ENCODE measurements at regions not wholly inside any gene's neighbourhood (a gene's known extent, or its start where the extent isn't known, plus 50 kb on each side); places are given as distances from the start of the nearest gene placed in this dataset.

DNA sequence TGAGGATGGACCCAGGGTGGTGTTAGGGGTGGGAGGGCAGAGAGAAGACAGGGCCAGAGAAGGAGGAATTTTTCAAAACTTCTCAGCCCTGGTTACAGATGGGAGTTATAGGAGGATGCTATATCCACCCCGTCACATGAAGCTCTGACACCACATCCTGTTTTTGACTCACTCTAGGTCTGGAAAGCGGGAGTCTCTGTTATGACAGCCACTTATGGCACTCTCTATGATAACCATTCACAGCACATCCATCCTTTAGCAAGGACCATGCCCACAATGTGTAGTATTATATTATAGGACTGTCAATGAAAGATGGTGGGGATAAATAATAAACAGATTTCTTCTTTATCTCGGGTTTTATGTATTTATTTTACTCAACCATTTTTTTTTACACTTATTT is 461.2 kb downstream of the CDH2 start (continued):
- TF ChIP-seq, protein P1, sequence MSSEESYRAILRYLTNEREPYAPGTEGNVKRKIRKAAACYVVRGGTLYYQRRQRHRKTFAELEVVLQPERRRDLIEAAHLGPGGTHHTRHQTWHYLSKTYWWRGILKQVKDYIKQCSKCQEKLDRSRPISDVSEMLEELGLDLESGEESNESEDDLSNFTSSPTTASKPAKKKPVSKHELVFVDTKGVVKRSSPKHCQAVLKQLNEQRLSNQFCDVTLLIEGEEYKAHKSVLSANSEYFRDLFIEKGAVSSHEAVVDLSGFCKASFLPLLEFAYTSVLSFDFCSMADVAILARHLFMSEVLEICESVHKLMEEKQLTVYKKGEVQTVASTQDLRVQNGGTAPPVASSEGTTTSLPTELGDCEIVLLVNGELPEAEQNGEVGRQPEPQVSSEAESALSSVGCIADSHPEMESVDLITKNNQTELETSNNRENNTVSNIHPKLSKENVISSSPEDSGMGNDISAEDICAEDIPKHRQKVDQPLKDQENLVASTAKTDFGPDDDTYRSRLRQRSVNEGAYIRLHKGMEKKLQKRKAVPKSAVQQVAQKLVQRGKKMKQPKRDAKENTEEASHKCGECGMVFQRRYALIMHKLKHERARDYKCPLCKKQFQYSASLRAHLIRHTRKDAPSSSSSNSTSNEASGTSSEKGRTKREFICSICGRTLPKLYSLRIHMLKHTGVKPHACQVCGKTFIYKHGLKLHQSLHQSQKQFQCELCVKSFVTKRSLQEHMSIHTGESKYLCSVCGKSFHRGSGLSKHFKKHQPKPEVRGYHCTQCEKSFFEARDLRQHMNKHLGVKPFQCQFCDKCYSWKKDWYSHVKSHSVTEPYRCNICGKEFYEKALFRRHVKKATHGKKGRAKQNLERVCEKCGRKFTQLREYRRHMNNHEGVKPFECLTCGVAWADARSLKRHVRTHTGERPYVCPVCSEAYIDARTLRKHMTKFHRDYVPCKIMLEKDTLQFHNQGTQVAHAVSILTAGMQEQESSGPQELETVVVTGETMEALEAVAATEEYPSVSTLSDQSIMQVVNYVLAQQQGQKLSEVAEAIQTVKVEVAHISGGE (CRISPR knock-in tag; IDR thresholded peaks at IDR 0.05): no peak
- TF ChIP-seq ZBED1 (IDR thresholded peaks at IDR 0.05; ENCODE audit: borderline replicate concordance): no peak

DNA sequence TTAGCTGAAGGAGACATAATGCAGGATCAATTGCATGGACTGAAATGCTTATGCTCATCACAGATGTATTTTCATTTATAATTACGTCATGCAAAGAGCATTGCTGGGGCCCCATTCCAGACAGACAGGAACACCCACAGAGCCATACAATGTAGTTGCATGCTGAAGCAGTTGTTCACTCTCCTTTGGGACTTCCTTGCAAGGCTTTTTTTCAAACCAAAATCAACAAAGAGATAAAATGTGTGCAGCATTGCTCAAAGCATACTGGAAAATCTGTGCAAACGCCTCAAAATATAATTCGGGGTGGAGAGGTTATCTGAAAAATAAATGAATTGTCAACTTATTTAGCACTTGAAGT is 463.2 kb downstream of the CDH2 start:
- no peak overlapping the region for H3K4me2 ChIP-seq (ENCODE audit: control insufficient read depth, insufficient read depth)
- no peaks in the 10 kb centered on the region for H3K4me1 ChIP-seq (ENCODE audit: control insufficient read depth, insufficient read depth, low read length)
- 39% methylated on average over 3 of the region's 3 CpGs for whole genome bisulfite sequencing (ENCODE audit: insufficient coverage, insufficient replicate concordance, low lambda C conversion rate, missing lambda C conversion rate)
- H3K9me3 ChIP-seq (replicated peaks; ENCODE audit: control insufficient read depth, insufficient read depth, low read length): no peaks in the 10 kb centered on the region
- no peaks in the 10 kb centered on the region for H3K27me3 ChIP-seq (replicated peaks in 1 of 2; ENCODE audit: control insufficient read depth in 2 of 2, insufficient read depth in 2 of 2, low read length in 1 of 2)
- no peaks in the 10 kb centered on the region for H4K20me1 ChIP-seq (ENCODE audit: control insufficient read depth, insufficient read depth)
- ChIA-PET POLR2A (no interaction called here), CTCF (interaction anchor here (1.3 kb wide), 1 partner anchor 9 kb away, joined by 3 read pairs; no protein-coding TSS in a partner anchor), SMC1A (ENCODE audit: uncharacterized antibody, unreplicated experiment) (no interaction called here), RAD21 (ENCODE audit: unreplicated experiment) (interaction anchor here (0.7 kb wide), 1 partner anchor 903 kb away, joined by 3 read pairs; no protein-coding TSS in a partner anchor)
- no TSS peak for BruUV-seq (replicated peaks)
- no peaks in the 10 kb centered on the region for H3K36me3 ChIP-seq (ENCODE audit: control insufficient read depth in 2 of 2, insufficient read depth in 2 of 2, low read length in 1 of 2)
- ATAC-seq (no peak), DNase-seq (ENCODE audit: low read depth, low spot score) (no peak), FAIRE-seq (no peak)
- H3K79me2 ChIP-seq (ENCODE audit: control insufficient read depth, insufficient read depth, low read length): no peaks in the 10 kb centered on the region
- in situ Hi-C loops (cut with MboI) (no loop called here), intact Hi-C loops (cut with micrococcal nuclease; ENCODE audit: unreplicated experiment) (loop anchor here (10.0 kb wide), 1 partner anchor 81 kb away; no protein-coding TSS in a partner anchor)
- H3K27ac ChIP-seq (ENCODE audit: control insufficient read depth, insufficient read depth): no peak overlapping the region
- no peak overlapping the region for H3K4me3 ChIP-seq
- H2AFZ ChIP-seq (ENCODE audit: control insufficient read depth, low read depth, low read length): no peak overlapping the region
- H3K9ac ChIP-seq (ENCODE audit: control insufficient read depth, insufficient read depth, low read length): no peak overlapping the region
- TF ChIP-seq JUND (IDR thresholded peaks at IDR 0.05; ENCODE audit: low read depth, low read length) (no peak), BACH1 (IDR thresholded peaks at IDR 0.05; ENCODE audit: borderline replicate concordance) (no peak), RCOR1 (conservative IDR thresholded peaks at IDR 0.05; ENCODE audit: low read depth, low read length) (no peak), YBX1 (IDR thresholded peaks at IDR 0.05) (no peak), SIN3A (IDR thresholded peaks at IDR 0.05; ENCODE audit: low read depth, low read length) (no peak), LARP7 (IDR thresholded peaks at IDR 0.05) (no peak), ZNF622 (IDR thresholded peaks at IDR 0.05) (no peak), SPI1 (IDR thresholded peaks at IDR 0.05; ENCODE audit: borderline replicate concordance, insufficient read depth, low read depth, low read length) (no peak), CREM (IDR thresholded peaks at IDR 0.05; ENCODE audit: low read depth) (no peak), ZBTB40 (IDR thresholded peaks at IDR 0.05; ENCODE audit: borderline replicate concordance) (no peak), KDM1A (IDR thresholded peaks at IDR 0.05; ENCODE audit: borderline replicate concordance) (no peak)
- TF ChIP-seq, protein P2, sequence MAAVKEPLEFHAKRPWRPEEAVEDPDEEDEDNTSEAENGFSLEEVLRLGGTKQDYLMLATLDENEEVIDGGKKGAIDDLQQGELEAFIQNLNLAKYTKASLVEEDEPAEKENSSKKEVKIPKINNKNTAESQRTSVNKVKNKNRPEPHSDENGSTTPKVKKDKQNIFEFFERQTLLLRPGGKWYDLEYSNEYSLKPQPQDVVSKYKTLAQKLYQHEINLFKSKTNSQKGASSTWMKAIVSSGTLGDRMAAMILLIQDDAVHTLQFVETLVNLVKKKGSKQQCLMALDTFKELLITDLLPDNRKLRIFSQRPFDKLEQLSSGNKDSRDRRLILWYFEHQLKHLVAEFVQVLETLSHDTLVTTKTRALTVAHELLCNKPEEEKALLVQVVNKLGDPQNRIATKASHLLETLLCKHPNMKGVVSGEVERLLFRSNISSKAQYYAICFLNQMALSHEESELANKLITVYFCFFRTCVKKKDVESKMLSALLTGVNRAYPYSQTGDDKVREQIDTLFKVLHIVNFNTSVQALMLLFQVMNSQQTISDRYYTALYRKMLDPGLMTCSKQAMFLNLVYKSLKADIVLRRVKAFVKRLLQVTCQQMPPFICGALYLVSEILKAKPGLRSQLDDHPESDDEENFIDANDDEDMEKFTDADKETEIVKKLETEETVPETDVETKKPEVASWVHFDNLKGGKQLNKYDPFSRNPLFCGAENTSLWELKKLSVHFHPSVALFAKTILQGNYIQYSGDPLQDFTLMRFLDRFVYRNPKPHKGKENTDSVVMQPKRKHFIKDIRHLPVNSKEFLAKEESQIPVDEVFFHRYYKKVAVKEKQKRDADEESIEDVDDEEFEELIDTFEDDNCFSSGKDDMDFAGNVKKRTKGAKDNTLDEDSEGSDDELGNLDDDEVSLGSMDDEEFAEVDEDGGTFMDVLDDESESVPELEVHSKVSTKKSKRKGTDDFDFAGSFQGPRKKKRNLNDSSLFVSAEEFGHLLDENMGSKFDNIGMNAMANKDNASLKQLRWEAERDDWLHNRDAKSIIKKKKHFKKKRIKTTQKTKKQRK (IDR thresholded peaks at IDR 0.05; ENCODE audit: low read depth, low read length): no peak

All from GM12878 (cell line).